BLaER1 (cell line): ENCODE measurements at regions not wholly inside any gene's neighbourhood (a gene's known extent, or its start where the extent isn't known, plus 50 kb on each side); places are given as distances from the start of the nearest gene placed in this dataset.

Experiments used
- H3K27ac ChIP-seq: shearing (Covaris generic); formaldehyde crosslinking; 2 replicates; pipeline ENCODE4 v1.8.1; 2022
- H3K27me3 ChIP-seq: shearing (Covaris generic); formaldehyde crosslinking; 2 replicates; pipeline ENCODE4 v1.8.1; 2022
- H3K36me3 ChIP-seq: shearing (Covaris generic); formaldehyde crosslinking; 2 replicates; pipeline ENCODE4 v1.8.1; 2022
- H3K4me1 ChIP-seq: shearing (Covaris generic); formaldehyde crosslinking; 2 replicates; pipeline ENCODE4 v1.8.1; 2022
- H3K4me2 ChIP-seq: shearing (Covaris generic); formaldehyde crosslinking; 2 replicates; pipeline ENCODE4 v1.8.1; 2022
- H3K4me3 ChIP-seq: shearing (Covaris generic); formaldehyde crosslinking; 2 replicates; pipeline ENCODE4 v1.8.1; 2022
- H3K9ac ChIP-seq: shearing (Covaris generic); formaldehyde crosslinking; 2 replicates; pipeline ENCODE4 v1.8.1; 2022
- H3K9me3 ChIP-seq: shearing (Covaris generic); formaldehyde crosslinking; 2 replicates; pipeline ENCODE4 v1.8.1; 2022
- H4K20me1 ChIP-seq: shearing (Covaris generic); formaldehyde crosslinking; 2 replicates; pipeline ENCODE4 v1.8.1; 2022
- Cebpa-rat ChIP-seq: shearing (Covaris generic); IDR thresholded peaks from 2 replicates; pipeline ENCODE4 v1.8.1; 2022

DNA sequence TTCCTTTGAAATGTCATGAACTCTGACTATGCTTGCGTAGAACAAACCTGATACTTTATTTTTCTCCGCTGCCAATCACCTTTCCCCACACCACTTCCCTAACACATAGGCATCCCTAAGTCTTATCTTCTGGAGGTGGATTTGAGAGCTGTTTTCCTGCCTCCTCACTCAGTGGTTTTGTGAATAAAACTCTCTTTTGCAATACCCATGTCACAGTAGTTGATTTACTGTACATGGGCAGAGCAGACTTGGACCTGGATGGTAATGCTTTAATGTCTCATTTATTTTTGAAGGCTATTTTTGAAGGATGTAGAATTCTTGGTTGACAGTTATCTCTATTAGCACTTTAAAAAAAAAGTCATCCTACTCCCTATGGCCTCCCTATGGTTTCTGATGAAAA lies 881.8 kb downstream of the SLITRK5 start:
- H3K27me3 ChIP-seq, result no peaks in the 10 kb centered on the region

DNA sequence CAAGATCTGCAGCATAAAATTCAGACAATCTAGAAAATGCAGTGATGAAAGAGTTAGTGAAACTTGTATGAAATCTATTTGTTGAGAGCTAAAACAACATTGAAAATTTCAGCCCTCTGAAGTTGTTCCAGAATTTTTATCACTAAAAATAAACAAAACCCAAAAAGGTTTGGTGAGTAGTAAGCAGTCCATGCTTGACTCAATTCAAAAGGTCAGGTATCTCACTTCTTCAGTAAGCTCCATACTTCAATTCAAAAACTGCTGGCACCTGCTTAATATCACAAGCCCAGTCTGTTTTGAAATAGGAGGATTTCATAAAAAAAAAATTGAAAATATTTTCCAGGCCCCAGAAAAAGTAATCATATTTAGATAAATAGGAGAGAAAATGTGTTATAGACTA lies 894.4 kb downstream of the SLITRK5 start:
- Histone ChIP-seq H3K9ac (no peak overlapping the region), H3K36me3 (no peaks in the 10 kb centered on the region)
- no peak for TF ChIP-seq Cebpa-rat

More for the DNA sequence above, 881.8 kb downstream of the SLITRK5 start:
- Histone ChIP-seq H4K20me1 (no peaks in the 10 kb centered on the region), H3K4me2 (no peak overlapping the region), H3K36me3 (no peaks in the 10 kb centered on the region), H3K9ac (no peak overlapping the region), H3K4me3 (no peak overlapping the region), H3K27ac (no peak overlapping the region), H3K4me1 (no peaks in the 10 kb centered on the region), H3K9me3 (no peaks in the 10 kb centered on the region)
- no peak for TF ChIP-seq Cebpa-rat

DNA sequence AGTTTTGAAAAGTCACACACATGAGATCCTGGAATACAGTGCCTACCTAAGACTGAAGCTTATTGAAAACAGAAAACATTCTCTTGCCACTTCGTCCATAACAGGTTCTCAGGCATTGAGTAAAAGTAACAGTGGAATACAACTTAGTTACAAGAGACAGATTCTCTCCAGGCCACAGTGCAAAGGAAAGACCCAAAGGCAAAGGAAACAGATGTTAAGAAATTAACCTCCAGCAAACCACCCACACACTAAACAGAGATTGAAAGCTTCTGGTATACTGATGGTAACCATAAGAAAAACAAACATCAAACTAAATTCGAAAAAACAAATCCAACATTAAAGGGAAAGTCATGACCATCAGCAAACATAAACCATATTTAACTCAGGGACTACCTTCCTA lies 914.7 kb downstream of the SLITRK5 start:
- H3K9me3 ChIP-seq, result no peaks in the 10 kb centered on the region
- no peaks in the 10 kb centered on the region for H3K27me3 ChIP-seq
- no peak overlapping the region for H3K27ac ChIP-seq
- no peak overlapping the region for H3K4me3 ChIP-seq
- no peaks in the 10 kb centered on the region for H3K36me3 ChIP-seq
- no peak overlapping the region for H3K4me2 ChIP-seq
- H3K4me1 ChIP-seq, result no peaks in the 10 kb centered on the region
- H3K9ac ChIP-seq, result no peak overlapping the region
- TF ChIP-seq Cebpa-rat, result no peak
- no peaks in the 10 kb centered on the region for H4K20me1 ChIP-seq

More for the DNA sequence above, 894.4 kb downstream of the SLITRK5 start:
- Histone ChIP-seq H3K4me3 (no peak overlapping the region), H3K9me3 (no peaks in the 10 kb centered on the region), H3K4me1 (no peaks in the 10 kb centered on the region), H3K27me3 (no peaks in the 10 kb centered on the region), H4K20me1 (no peaks in the 10 kb centered on the region), H3K4me2 (no peak overlapping the region), H3K27ac (no peak overlapping the region)

- Histone ChIP-seq H3K9ac (no peak overlapping the region), H3K27ac (no peak overlapping the region), H3K4me2 (no peak overlapping the region), H3K4me1 (no peaks in the 10 kb centered on the region), H3K4me3 (no peak overlapping the region), H3K27me3 (no peaks in the 10 kb centered on the region), H3K9me3 (no peaks in the 10 kb centered on the region), H3K36me3 (no peaks in the 10 kb centered on the region), H4K20me1 (no peaks in the 10 kb centered on the region)
- no peak for TF ChIP-seq Cebpa-rat
Measured at GRCh38 chr13:88586263-88586662, 915.1 kb downstream of the SLITRK5 start.

DNA sequence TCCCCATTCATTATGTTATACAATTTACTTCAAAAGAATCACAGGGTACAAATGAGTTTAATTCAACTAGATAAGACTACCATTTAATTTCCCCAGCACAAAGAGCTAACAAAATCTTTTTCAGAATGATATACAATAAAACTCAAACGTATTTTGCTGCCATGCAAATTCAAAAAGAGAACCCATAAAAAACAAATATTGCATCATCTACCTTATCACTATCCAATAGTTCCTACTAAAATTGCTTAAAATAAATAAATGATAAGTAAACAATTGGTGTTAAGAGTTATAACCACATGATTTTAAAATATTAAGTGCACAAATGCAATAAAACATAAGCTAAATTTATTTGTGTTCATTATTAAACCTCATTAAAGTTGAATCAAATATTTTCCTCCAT lies 919.4 kb downstream of the SLITRK5 start:
- Histone ChIP-seq H3K4me2 (no peak overlapping the region), H3K4me1 (no peaks in the 10 kb centered on the region), H3K27me3 (no peaks in the 10 kb centered on the region), H3K27ac (no peak overlapping the region), H3K9me3 (peaks cover 15% of the 10 kb centered on the region), H3K9ac (no peak overlapping the region), H4K20me1 (no peaks in the 10 kb centered on the region), H3K4me3 (no peak overlapping the region), H3K36me3 (no peaks in the 10 kb centered on the region)
- no peak for TF ChIP-seq Cebpa-rat

- Histone ChIP-seq H4K20me1 (no peaks in the 10 kb centered on the region), H3K36me3 (no peaks in the 10 kb centered on the region), H3K27ac (no peak overlapping the region), H3K9ac (no peak overlapping the region), H3K4me2 (no peak overlapping the region), H3K27me3 (no peaks in the 10 kb centered on the region), H3K4me1 (no peaks in the 10 kb centered on the region), H3K4me3 (no peak overlapping the region), H3K9me3 (peaks cover 15% of the 10 kb centered on the region)
- TF ChIP-seq Cebpa-rat, result no peak
Measured at GRCh38 chr13:88592105-88592504, 920.9 kb downstream of the SLITRK5 start.

DNA sequence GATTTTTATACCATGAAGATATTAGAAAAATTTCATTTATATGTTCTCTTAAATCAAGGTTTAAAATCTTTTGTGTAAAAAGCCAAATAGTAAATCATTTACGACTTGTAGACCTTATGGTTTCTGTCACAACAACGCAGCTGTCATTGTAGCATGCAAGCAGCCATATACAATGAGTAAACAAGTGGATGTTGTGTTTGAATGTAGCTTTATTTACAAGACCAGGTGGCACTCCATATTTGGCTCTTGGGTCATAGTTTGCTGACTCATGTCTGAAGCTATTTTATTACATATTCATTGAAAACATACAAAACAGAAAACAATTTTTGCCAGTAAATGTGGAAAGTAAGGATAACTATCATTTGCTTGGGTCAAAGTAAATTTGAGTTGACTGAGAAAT lies 930.8 kb downstream of the SLITRK5 start:
- Histone ChIP-seq H3K4me3 (no peak overlapping the region), H3K27ac (no peak overlapping the region), H3K36me3 (no peaks in the 10 kb centered on the region), H3K9ac (no peak overlapping the region), H4K20me1 (no peaks in the 10 kb centered on the region), H3K4me1 (no peaks in the 10 kb centered on the region), H3K4me2 (no peak overlapping the region), H3K9me3 (no peaks in the 10 kb centered on the region), H3K27me3 (no peaks in the 10 kb centered on the region)
- TF ChIP-seq Cebpa-rat, result no peak

GRCh38 chr13:88602786-88603777 lies 931.9 kb downstream of the SLITRK5 start:
- Histone ChIP-seq H3K9me3 (no peaks in the 10 kb centered on the region), H3K27me3 (no peaks in the 10 kb centered on the region), H4K20me1 (no peaks in the 10 kb centered on the region), H3K27ac (no peak overlapping the region), H3K4me3 (no peak overlapping the region), H3K9ac (no peak overlapping the region), H3K4me1 (no peaks in the 10 kb centered on the region), H3K4me2 (no peak overlapping the region), H3K36me3 (no peaks in the 10 kb centered on the region)
- no peak for TF ChIP-seq Cebpa-rat

- no peaks in the 10 kb centered on the region for H4K20me1 ChIP-seq
- H3K27ac ChIP-seq, result no peak overlapping the region
- no peak overlapping the region for H3K9ac ChIP-seq
- no peak overlapping the region for H3K4me2 ChIP-seq
- 0 out of 2 replicates have a peak, but pooled peaks cover under 1% of the 10 kb centered on the region for H3K9me3 ChIP-seq
- no peaks in the 10 kb centered on the region for H3K4me1 ChIP-seq
- H3K36me3 ChIP-seq, result no peaks in the 10 kb centered on the region
- no peak for TF ChIP-seq Cebpa-rat
- no peak overlapping the region for H3K4me3 ChIP-seq
- no peaks in the 10 kb centered on the region for H3K27me3 ChIP-seq
Measured at GRCh38 chr13:88617176-88617575, 946.0 kb downstream of the SLITRK5 start.

DNA sequence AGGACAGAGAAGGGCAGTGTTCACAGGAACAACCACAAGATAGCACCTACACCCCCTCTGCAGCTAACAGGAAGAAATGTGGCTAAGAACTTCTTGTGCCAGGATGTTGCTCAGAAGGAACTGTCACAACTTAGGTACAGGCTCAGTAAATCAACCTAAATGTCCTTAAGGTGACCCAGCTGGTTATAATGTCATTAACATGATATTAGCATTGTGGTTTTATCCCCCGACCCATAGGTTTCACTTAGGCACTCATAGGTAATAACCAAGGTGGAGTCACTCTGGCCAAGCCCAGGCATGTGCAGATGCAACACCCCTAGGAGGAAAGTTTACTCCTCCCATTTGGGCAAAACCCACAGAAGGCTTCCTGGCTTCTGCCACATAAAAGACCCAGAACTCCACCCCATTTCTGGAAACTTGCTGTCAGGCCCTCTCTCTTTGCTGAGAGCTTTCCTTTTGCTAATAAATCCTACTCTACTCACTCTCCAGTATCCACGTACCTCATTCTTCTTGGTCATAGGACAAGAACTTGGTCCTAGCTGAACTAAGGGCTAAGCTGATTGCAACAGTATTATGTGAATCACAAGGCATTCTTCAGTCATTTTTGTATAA lies 951.3 kb downstream of the SLITRK5 start:
- Histone ChIP-seq H3K4me1 (peaks cover 6% of the 10 kb centered on the region; the same call in 1 of the 2 replicates), H3K36me3 (no peaks in the 10 kb centered on the region), H3K4me3 (no peak overlapping the region), H3K27ac (no peak overlapping the region), H4K20me1 (no peaks in the 10 kb centered on the region), H3K27me3 (no peaks in the 10 kb centered on the region), H3K9ac (no peak overlapping the region), H3K9me3 (peaks cover 10% of the 10 kb centered on the region), H3K4me2 (0 out of 2 replicates have a peak overlapping the region, but pooled peaks have one; percentile 13)
- no peak for TF ChIP-seq Cebpa-rat
